GM19455 (cell line): ENCODE measurements at regions not wholly inside any gene's neighbourhood (a gene's known extent, or its start where the extent isn't known, plus 50 kb on each side); places are given as distances from the start of the nearest gene placed in this dataset.

ENCODE experiments used
- ATAC-seq: cut with Tn5 transposase; IDR thresholded peaks from one replicate; pipeline ENCODE4 v1.9.1; 2021; ENCODE audit not compliant: unreplicated experiment

DNA sequence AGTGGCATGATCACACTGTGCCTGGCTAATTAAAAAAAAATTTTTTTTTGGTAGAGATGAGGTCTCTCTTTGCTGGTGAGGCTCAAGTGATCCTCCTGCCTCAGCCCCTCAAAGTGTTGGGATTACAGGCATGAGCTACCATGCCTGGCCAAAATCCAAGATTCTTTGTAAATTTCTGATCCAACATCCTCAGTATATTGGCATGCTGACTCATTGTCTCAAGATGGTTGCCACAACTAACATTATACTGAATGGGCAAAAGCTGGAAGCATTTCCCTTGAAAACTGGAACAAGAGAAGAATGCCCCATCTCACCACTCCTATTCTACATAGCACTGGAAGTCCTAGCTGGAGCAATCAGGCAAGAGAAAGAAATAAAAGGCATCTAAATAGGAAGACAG, 100.0 kb downstream of the KLF5 start:
- no peak for ATAC-seq

DNA sequence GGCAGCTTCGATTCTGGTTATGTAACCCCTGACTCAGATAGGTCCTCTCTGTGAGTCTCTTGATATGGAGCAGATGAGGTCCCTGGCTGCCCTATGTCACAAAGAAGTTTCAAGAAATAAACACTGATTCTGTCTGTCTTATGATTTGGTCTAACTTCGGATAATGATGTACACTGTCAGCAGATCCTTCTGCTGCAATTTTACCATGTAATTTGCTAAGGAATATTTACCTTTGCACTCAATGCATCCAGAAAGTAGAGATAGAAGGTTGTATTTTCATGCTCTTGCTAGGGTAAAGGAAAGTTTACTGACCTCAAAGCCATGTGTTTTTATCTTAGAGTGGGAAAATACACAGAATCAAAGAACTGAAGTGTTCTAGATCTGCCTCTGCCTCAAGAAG, 98.2 kb downstream of the KLF5 start:
- no peak for ATAC-seq

DNA sequence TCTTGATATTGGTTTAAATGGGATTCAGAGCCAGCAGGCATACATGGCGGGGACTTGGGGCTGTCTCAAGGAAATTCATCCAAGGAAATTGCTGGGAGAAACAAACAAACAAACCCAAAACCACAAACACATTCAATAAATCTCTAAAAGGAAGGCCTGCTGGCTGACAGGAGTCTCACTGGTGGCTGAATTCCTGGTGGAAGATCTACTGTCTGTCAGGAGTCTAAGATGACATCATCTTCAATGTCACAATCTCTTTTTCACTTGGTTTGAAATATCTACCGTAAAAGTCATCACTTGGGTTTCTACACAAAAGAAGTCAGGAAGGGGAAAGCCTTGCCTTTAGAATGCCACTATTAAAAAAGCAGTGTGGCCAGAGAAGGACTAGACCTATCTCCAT, 87.9 kb downstream of the KLF5 start:
- no peak for ATAC-seq

DNA sequence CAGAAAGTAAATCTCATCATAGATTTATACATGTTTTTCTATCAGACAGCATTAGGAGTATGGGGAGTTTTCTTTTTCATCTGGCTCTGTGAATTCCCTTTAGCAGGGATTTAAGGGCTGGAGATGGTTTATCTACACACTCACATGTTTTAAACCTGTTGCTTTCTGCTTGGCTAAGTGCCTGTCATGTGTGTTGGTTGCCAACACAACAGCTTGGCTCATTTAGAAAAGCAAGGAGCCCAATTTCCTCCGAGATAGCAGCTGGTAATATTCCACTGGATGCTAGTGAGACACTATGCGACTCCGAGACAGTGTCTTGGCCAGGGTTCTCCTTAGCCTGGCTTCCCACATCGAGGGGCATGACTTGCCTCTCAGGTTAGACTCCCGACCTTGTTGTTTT, 83.3 kb downstream of the KLF5 start:
- ATAC-seq: no peak

DNA sequence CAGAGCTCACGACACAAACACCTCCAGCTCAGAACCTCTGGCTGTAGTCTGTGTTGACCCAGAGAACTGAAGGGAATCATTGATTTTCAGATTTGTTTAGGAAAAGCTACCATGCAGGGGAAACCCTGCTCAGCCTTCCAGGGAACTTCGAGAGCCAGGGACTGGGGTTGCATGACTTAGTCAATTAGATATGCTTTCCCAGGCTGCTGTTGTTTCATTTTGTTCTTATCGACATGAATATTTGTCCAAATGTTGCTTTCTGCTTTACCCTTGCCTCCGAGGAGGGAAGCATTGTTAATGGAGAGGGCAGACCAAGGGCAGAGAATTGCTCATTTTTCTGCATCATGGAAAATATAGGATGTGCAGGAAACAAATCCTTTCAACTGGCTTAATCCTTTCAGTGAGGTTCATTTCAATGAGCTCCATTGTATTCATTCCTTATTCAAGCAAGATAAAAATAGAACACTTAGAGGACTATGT, 82.5 kb downstream of the KLF5 start:
- ATAC-seq: no peak

DNA sequence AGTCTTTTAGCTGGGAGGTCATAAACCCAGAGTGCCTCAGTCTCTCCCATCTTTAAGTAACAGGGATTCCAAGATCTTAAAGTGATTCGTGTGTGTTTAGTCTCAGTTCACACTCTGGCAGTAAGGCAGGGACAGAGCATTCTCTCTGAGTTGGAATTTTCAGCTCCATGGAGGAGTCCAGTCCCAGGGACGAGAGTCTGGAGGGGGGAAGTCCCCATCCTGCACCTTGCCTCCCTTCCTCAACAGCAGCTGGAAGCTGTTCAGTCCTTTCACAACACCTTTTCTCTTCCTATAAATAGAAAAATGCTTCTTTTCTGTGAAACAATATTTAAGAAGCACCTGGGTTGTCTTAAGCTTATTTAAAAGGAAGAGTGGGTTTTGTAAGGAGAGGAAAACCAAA, 82.0 kb downstream of the KLF5 start:
- no peak for ATAC-seq

DNA sequence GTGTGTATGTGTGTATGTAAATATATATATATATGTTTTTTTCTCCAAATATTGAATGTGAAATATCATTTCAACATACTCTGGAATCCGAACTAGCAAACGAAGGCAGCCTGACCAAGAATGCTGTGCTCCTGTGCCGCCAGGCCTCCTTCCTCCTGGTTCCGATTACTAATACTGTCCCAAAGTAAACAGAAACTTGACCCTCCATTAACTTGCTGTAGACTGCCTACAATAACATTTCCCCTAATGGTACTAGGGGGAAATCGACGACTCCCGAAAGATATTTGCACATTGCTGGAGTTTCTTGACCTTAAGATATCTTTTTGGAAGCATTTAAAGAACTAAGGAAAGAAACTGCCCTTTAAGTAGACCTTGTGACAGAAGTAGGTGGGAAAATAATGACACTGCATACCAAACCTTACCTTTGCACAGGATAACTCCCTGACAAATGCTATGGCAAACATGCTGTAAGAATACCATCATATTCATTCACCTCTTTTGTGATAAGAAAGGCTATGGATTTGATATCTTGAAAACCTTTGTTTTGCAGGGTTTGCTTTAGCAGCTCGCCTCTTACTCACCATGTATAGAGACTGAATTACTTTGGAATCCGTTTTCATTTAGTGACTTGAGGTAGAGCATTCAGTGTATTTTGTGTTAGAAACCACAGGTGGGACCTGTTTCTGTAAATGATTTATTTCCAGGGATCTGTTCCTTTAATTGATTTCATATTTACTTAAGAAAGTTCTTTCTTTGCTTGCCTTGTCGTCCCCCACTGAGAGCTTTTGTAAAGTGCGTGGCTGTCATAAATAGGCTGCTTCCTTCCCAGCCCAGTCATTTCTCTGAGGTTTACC, 80.1 kb downstream of the KLF5 start:
- no peak for ATAC-seq

DNA sequence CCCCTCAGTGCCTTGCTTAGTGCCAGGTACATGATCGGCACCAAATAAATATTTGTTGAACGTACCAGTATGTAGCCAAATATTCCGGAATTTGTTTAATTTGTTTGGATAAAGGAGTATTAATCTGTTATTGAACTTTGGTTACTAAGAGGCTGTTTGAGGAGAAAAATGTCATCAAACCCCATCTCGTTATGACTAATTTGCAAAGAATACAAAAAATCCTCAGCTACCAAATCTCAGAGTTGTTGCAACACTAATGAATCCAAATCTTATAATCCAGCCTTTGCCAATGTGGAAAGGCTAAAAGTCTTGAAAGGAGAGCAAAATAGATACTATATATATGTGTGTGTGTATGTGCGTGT, 79.5 kb downstream of the KLF5 start:
- ATAC-seq: no peak

DNA sequence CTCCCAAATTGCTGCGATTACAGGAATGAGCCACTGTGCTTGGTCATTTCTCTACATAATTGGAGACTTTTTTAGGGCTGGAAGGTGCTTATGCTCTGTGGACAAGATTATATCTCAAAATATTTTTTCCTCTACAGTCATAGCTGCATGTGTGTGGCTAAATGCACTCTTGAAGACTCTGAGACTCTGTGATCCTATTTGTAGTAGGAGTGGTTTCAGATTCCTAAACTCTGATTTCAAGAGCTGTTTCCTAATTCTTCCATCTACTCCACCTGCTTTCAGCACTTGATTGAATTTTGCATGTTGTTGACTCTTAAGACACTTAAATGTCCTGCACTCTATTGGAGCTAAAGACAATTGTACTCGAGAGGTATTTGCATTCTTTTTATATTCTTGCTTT, 78.0 kb downstream of the KLF5 start:
- ATAC-seq: no peak

DNA sequence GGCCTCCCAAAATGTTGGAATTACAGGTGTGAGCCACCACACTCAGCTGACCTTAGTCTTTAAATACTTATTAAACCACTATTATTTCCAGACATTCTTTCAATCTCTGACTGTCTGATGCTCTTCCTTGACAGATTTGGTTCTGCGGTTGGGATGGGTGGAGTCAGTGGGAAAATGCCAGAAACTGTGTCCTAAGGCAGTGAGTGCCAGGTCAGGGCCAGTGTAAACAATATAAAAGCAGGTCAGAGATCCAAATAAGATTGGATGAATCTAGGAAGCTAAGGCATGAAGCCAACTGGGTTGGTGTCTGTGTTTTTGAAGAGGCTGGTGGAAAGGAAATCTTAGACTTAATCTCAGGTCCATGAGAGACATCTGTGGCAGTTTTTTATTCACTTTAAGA, 74.7 kb downstream of the KLF5 start:
- ATAC-seq: no peak

DNA sequence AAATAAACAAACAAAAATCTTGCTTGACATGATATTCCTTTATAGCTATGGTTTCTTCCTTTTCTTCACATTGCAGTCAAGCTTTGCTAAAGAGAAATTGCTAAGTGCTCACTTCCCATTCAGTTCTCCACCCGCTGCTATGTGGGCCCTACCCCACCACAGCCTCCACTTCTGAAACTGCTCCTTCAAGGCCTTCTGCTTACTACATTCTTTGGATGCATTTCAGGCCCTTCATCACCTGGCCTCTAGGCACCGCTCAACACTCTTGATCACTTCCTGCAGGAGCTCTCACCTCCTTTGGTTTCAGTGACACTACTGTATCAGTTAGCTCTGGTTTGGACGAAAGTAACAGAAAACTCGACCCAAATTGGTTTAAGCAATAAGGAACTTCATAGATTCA, 72.4 kb downstream of the KLF5 start:
- no peak for ATAC-seq

DNA sequence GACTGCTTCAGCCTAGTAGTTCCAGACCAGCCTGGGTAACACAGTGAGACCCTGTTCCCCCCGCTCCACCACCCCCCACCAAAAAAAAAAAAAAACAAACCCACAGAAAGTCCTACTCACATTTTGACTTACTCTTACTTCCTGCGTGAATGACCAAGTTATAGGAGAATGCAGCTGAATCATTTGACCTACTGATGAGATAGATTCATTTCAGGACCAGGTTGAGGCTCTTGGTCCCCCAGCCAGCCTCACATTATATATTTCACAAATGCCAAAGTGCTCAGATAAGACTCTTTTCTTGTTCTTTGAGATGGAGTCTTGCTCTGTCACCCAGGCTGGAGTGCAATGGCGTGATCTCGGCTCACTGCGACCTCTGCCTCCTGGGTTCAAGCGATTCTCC, 70.2 kb downstream of the KLF5 start:
- ATAC-seq: no peak
